GM13977 (cell line): ENCODE measurements at regions not wholly inside any gene's neighbourhood (a gene's known extent, or its start where the extent isn't known, plus 50 kb on each side); places are given as distances from the start of the nearest gene placed in this dataset.

Experiments
- DNase-seq: peaks from one replicate; pipeline ENCODE4 v3.0.0; 2012; ENCODE audit warnings: low spot score
- in situ Hi-C: fragments of 300-500 bp; cut with MboI; formaldehyde crosslinking; loops from one replicate; pipeline ENCODE4 v1.12.0; 2022; ENCODE audit warnings: low sequenced_read_pairs, low pct_unique_long_range_greater_than_20kb, mixed read lengths, inconsistent platforms; ENCODE audit not compliant: unreplicated experiment
- TF ChIP-seq, protein P1 (sequence below): IDR thresholded peaks from 2 replicates; pipeline ENCODE4 v1.5.1; 2012; ENCODE audit warnings: mild to moderate bottlenecking, control low read depth; ENCODE audit not compliant: insufficient read depth; ENCODE audit errors: extremely low read depth, missing control alignments

DNA sequence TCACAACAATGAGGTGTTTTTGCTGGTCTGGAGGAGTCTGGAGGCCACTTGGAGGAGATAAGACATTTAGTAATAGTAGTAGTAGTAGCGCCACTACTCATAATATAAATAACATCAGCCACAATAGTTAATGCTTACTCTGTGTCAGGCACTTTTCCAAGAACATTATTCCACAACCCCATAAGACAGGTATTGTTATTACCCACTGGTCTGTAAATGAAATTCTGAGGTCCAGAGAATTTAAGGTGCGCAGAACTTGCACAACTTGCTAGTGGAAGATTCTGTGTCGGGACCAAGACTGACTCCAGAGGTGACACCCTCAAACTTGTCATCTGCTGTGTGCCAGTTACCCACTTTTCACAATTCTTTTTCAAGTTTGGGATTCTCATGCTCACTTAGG, 106.5 kb downstream of the MRM1 start:
- no peak for DNase-seq
- TF ChIP-seq, protein P1, sequence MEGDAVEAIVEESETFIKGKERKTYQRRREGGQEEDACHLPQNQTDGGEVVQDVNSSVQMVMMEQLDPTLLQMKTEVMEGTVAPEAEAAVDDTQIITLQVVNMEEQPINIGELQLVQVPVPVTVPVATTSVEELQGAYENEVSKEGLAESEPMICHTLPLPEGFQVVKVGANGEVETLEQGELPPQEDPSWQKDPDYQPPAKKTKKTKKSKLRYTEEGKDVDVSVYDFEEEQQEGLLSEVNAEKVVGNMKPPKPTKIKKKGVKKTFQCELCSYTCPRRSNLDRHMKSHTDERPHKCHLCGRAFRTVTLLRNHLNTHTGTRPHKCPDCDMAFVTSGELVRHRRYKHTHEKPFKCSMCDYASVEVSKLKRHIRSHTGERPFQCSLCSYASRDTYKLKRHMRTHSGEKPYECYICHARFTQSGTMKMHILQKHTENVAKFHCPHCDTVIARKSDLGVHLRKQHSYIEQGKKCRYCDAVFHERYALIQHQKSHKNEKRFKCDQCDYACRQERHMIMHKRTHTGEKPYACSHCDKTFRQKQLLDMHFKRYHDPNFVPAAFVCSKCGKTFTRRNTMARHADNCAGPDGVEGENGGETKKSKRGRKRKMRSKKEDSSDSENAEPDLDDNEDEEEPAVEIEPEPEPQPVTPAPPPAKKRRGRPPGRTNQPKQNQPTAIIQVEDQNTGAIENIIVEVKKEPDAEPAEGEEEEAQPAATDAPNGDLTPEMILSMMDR = no peak
- in situ Hi-C loops = no loop called here

GRCh38 chr17:36714789-36715188, 113.4 kb downstream of the MRM1 start:
- TF ChIP-seq, protein P1 = no peak
- DNase-seq = no peak
- in situ Hi-C loops = no loop called here

DNA sequence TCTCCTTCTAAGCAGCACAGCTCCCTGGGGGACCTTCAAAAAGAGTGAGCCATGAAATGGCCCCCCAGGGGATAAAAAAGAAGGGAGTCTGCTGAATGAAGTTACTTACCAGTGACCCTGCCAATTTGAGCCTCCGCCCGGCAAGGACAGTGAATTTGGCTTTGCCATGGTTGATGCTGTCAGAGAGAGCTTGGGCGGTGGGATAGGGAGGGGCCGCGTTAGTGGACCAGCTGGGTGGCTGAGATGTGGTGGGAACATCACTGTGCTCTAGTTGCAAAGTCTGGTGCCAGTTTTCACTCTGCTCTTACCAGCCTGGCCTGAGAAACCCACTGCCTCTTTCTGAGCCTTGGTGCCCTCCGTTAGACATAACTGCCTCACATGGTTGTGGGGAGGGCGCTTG, 114.6 kb downstream of the MRM1 start:
- no peak for DNase-seq
- in situ Hi-C loops = no loop called here
- TF ChIP-seq, protein P1 = no peak

GRCh38 chr17:36717088-36717487, 115.7 kb downstream of the MRM1 start:
- TF ChIP-seq, protein P1 = no peak
- DNase-seq = no peak
- in situ Hi-C loops = no loop called here

DNA sequence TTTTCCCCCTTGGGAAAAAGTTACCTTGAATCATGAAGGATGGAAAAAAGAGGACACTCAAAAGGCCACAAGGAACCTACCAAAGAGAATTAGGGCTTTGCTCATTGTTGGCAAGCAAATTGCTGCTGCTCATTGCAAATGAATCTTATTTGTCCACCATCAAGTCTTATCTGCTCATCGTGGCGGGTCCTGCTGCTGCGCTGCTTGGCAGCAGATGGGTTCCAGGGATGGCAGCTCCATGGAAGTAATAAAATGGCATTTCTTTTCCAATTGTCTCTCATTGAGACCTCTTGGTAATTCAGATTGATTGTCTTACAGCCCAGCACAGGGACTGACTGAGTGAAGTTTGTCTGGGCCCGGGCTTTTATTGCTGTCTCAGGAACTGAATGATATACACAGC, 118.7 kb downstream of the MRM1 start:
- TF ChIP-seq, protein P1 = no peak
- in situ Hi-C loops = no loop called here
- DNase-seq = no peak

- in situ Hi-C loops = no loop called here
- TF ChIP-seq, protein P1 = no peak
- peak; percentile 57 for DNase-seq
Observed at GRCh38 chr17:36721560-36722120, 120.3 kb downstream of the MRM1 start.
